Astrocyte of the spinal cord (primary cell): ENCODE measurements at regions not wholly inside any gene's neighbourhood (a gene's known extent, or its start where the extent isn't known, plus 50 kb on each side); places are given as distances from the start of the nearest gene placed in this dataset.

Experiments used
- DNase-seq: peaks from one replicate; pipeline ENCODE4 v3.0.0; 2011; ENCODE audit warnings: low read depth, low spot score
- H3K4me3 ChIP-seq: 2 replicates; pipeline ENCODE4 v1.5.1; 2011; ENCODE audit warnings: low read depth, mild to moderate bottlenecking, low read length, moderate library complexity
- CTCF ChIP-seq: IDR thresholded peaks from 2 replicates; pipeline ENCODE4 v1.5.1; 2012; ENCODE audit warnings: low read depth, mild to moderate bottlenecking, low read length, inconsistent platforms
- in situ Hi-C: cut with HindIII; loops from 2 replicates; pipeline ENCODE4 v1.10.0; 2017; ENCODE audit warnings: low sequenced_read_pairs

DNA sequence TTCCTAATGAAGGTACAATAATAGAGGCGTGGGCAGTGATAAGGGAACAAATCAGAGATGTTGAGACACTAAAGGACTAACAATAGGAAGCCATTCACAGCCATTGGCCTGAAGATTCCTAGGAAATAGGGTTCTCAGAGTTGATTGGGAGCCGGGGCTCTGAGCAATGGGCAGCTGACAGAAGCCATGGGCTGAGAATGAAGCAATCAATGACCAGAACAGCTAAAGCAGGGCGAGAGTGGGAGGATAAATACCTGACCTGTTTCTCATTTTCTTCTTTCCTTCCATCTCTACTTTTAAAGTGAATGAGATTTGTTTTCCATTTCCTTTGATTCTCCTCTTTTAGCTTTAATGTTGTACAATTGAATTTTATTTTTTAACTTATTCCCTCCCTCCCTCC, 774.7 kb upstream of the ADGRL4 start:
- in situ Hi-C loops: no loop called here
- DNase-seq: no peak
- TF ChIP-seq CTCF: no peak
- no peak overlapping the region for H3K4me3 ChIP-seq

DNA sequence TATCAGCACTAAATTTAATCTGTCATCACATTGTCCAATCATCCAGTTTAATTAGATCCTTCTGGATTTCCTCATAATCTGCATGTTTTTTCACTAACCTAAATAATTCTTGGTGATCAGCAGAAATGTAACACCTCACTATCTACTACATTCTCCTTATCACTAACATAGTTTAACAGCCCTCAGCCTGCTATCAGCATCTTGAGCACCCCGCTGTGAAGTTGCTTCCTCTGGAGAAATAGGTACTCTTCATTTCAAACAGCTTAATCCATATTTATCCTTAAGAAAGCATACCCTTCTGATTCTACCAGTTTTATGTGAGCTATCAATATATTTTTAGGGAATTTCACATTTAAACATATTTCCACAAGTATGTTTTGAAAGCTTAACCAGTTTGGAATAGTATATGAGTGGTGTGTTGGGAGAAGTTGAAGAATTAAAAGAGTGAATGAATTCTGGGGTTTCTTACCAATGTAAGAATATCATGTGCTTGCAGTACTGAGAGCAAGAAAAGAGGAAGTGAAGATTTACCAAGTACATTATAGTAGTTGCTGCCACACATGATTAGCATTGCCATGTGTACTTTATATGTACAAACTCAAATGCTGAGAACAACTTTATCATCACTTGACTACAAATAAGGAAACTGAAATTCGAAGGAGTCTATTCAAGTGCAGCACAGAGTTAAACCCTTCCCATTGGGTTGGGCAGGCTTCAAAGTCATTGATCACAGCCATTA, 771.1 kb upstream of the ADGRL4 start:
- no peak for TF ChIP-seq CTCF

GRCh38 chr1:79775402-79775801, 768.9 kb upstream of the ADGRL4 start:
- no peak overlapping the region for H3K4me3 ChIP-seq
- TF ChIP-seq CTCF: no peak
- DNase-seq: no peak
- in situ Hi-C loops: no loop called here

More for the DNA sequence above, 771.1 kb upstream of the ADGRL4 start:
- no peak overlapping the region for H3K4me3 ChIP-seq
- DNase-seq: no peak
- in situ Hi-C loops: no loop called here

DNA sequence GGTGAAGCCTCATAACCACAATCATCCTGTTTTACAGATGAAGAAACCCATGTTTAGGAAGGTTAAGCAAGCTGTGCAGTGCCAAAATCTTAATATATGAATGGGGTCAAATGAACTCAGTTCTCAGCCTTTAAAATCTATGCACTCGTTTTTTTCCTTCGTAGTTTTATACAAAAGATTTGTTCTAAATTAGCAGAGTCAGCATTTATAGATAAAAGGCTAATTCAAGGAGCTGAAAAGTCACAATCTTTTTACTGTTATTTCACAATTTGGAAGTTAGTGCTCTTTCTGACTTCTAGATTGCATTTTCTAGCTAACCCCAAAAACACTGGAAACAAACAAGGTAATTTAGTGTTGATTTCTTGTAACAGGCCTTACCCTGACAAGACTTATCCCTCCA, 766.9 kb upstream of the ADGRL4 start:
- no peak overlapping the region for H3K4me3 ChIP-seq
- no peak for TF ChIP-seq CTCF
- DNase-seq: no peak
- in situ Hi-C loops: no loop called here

GRCh38 chr1:79762461-79762860, 755.9 kb upstream of the ADGRL4 start:
- in situ Hi-C loops: no loop called here
- no peak for TF ChIP-seq CTCF
- no peak for DNase-seq
- H3K4me3 ChIP-seq: no peak overlapping the region

GRCh38 chr1:79760531-79760930, 754.0 kb upstream of the ADGRL4 start:
- TF ChIP-seq CTCF: no peak
- H3K4me3 ChIP-seq: no peak overlapping the region
- in situ Hi-C loops: no loop called here
- DNase-seq: no peak
